ENCODE measurements at regions not wholly inside any gene's neighbourhood (a gene's known extent, or its start where the extent isn't known, plus 50 kb on each side); places are given as distances from the start of the nearest gene placed in this dataset.

DNA sequence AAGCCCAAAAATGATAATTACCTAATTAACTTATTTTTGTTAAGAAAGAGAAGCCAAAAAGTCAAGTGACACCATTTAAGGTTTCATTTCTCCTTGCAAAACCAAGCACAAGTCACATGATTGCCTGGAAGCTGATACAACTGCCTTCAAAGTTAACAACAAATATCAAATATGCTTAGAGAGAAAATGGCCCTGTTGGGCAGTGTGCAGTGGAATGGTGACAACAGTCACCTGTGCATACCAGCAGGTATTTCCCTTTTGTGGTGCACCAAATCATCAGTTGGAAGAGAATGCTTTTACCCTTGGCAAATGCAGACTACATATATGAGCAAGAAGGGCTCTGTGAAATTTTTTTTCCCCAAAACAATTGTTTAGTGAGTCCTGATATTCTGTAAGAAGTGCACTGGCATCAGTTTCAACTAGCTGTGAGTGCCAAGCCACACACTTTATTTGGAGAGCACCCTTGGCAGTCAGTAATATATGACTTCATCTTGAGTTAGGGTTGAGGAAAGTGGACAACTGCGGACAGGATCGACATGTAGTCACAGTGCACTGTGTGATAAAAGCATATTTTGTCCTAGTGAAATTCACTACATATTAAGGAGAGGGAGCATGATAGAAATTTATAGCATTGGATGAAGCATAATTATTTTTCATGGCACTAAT is 74.9 kb upstream of the DOCK10 start:
- Histone ChIP-seq H3K4me3 (ENCODE audit: low read length in 3 of 3) (no peak overlapping the region), H3K9ac (ENCODE audit: low read length in 3 of 3) (no peak overlapping the region), H3K9me3 (ENCODE audit: control insufficient read depth in 2 of 3, insufficient read depth in 1 of 3, low read length in 3 of 3) (no peaks in the 10 kb centered on the region), H3K27me3 (ENCODE audit: control insufficient read depth, insufficient read depth, low read length) (no peaks in the 10 kb centered on the region), H3K36me3 (ENCODE audit: control insufficient read depth in 2 of 3, insufficient read depth in 3 of 3, low read length in 3 of 3) (no peaks in the 10 kb centered on the region), H3K4me1 (ENCODE audit: control insufficient read depth in 2 of 3, insufficient read depth in 2 of 3, low read depth in 1 of 3, low read length in 3 of 3) (no peaks in the 10 kb centered on the region), H3K27ac (ENCODE audit: low read depth in 2 of 2, low read length in 2 of 2) (no peak overlapping the region)
- FAIRE-seq (no peak), DNase-seq (no peak)
- no peak for TF ChIP-seq CTCF (IDR thresholded peaks at IDR 0.05; ENCODE audit: borderline replicate concordance, extremely low read depth, insufficient read depth)
- intact Hi-C loops (cut with DNase I) = no loop called here

DNA sequence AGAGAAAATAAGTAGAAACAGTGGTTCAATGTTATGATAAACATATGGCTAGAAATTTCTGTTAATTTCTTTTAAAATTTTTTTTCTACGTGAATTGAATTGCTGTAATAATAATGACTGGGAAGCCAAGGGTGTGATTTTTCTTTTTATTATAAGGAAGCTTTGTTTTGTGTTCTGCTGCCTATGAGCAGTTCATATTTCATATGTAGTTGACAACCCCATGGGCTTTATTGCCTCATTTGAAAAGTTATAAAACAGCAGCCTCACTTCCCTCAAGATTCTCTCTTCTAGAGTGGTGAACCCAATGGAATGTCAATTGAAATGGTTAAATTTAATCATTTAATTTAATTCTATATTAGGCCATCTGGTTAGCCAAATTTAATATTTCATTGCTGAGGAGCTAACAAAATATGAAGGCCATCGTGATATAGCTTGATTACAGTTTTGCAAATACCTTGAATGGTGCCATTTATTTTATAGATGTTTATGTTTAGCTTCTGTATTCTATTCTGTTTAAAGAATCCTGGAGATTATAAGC is 72.6 kb upstream of the DOCK10 start:
- Histone ChIP-seq H3K27me3 (ENCODE audit: control insufficient read depth, insufficient read depth, low read length) (no peaks in the 10 kb centered on the region), H3K36me3 (ENCODE audit: control insufficient read depth in 2 of 3, insufficient read depth in 3 of 3, low read length in 3 of 3) (no peaks in the 10 kb centered on the region), H3K9ac (ENCODE audit: low read length in 3 of 3) (no peak overlapping the region), H3K4me1 (ENCODE audit: control insufficient read depth in 2 of 3, insufficient read depth in 2 of 3, low read depth in 1 of 3, low read length in 3 of 3) (no peaks in the 10 kb centered on the region), H3K4me3 (ENCODE audit: low read length in 3 of 3) (no peak overlapping the region), H3K9me3 (ENCODE audit: control insufficient read depth in 2 of 3, insufficient read depth in 1 of 3, low read length in 3 of 3) (no peaks in the 10 kb centered on the region), H3K27ac (ENCODE audit: low read depth in 2 of 2, low read length in 2 of 2) (no peak overlapping the region)
- intact Hi-C loops (cut with DNase I) = no loop called here
- DNase-seq (no peak), FAIRE-seq (no peak)
- TF ChIP-seq CTCF (IDR thresholded peaks at IDR 0.05; ENCODE audit: borderline replicate concordance, extremely low read depth, insufficient read depth) = no peak

GRCh38 chr2:225113371-225114015 is 71.2 kb upstream of the DOCK10 start:
- no peak for DNase-seq
- no peaks in the 10 kb centered on the region for H3K9me3 ChIP-seq (ENCODE audit: control insufficient read depth in 2 of 3, insufficient read depth in 1 of 3, low read length in 3 of 3)

More at GRCh38 chr2:225113371-225114015, 71.2 kb upstream of the DOCK10 start:
- no peak for TF ChIP-seq CTCF (IDR thresholded peaks at IDR 0.05; ENCODE audit: borderline replicate concordance, extremely low read depth, insufficient read depth)
- H3K36me3 ChIP-seq (ENCODE audit: control insufficient read depth in 2 of 3, insufficient read depth in 3 of 3, low read length in 3 of 3) = no peaks in the 10 kb centered on the region
- H3K4me3 ChIP-seq (ENCODE audit: low read length in 3 of 3) = no peak overlapping the region
- FAIRE-seq = no peak
- no peaks in the 10 kb centered on the region for H3K4me1 ChIP-seq (ENCODE audit: control insufficient read depth in 2 of 3, insufficient read depth in 2 of 3, low read depth in 1 of 3, low read length in 3 of 3)
- intact Hi-C loops (cut with DNase I) = no loop called here
- H3K27ac ChIP-seq (ENCODE audit: low read depth in 2 of 2, low read length in 2 of 2) = no peak overlapping the region
- H3K9ac ChIP-seq (ENCODE audit: low read length in 3 of 3) = no peak overlapping the region
- no peaks in the 10 kb centered on the region for H3K27me3 ChIP-seq (ENCODE audit: control insufficient read depth, insufficient read depth, low read length)

All from kidney (tissue), 13 donors.